ENCODE measurements at regions not wholly inside any gene's neighbourhood (a gene's known extent, or its start where the extent isn't known, plus 50 kb on each side); places are given as distances from the start of the nearest gene placed in this dataset.

GRCh38 chr6:148269386-148269785 is 73.3 kb upstream of the SASH1 start:
- no peak for DNase-seq

- no peak for DNase-seq
These were observed 70.8 kb upstream of the SASH1 start for GRCh38 chr6:148271711-148272439.

- no peak for DNase-seq
These were observed 70.0 kb upstream of the SASH1 start for GRCh38 chr6:148272597-148272996.

GRCh38 chr6:148273962-148274752 is 68.5 kb upstream of the SASH1 start:
- no peak for DNase-seq

- no peak for DNase-seq
These were observed 67.8 kb upstream of the SASH1 start for GRCh38 chr6:148274809-148275208.

GRCh38 chr6:148285205-148285604 is 57.4 kb upstream of the SASH1 start:
- DNase-seq: no peak

- DNase-seq: no peak
These were observed 56.1 kb upstream of the SASH1 start for GRCh38 chr6:148286563-148286962.

- DNase-seq: no peak
These were observed 54.9 kb upstream of the SASH1 start for GRCh38 chr6:148287623-148288333.

- no peak for DNase-seq
These were observed 54.1 kb upstream of the SASH1 start for GRCh38 chr6:148288541-148288940.

GRCh38 chr6:148289153-148289552 is 53.5 kb upstream of the SASH1 start:
- DNase-seq: no peak

- no peak for DNase-seq
These were observed 50.8 kb upstream of the SASH1 start for GRCh38 chr6:148291876-148292275.

Measured in activated CD4-positive, alpha-beta T cell treated with anti-CD3 and anti-CD28 coated beads for 48 hours (primary cell).